ENCODE measurements at regions not wholly inside any gene's neighbourhood (a gene's known extent, or its start where the extent isn't known, plus 50 kb on each side); places are given as distances from the start of the nearest gene placed in this dataset.

DNA sequence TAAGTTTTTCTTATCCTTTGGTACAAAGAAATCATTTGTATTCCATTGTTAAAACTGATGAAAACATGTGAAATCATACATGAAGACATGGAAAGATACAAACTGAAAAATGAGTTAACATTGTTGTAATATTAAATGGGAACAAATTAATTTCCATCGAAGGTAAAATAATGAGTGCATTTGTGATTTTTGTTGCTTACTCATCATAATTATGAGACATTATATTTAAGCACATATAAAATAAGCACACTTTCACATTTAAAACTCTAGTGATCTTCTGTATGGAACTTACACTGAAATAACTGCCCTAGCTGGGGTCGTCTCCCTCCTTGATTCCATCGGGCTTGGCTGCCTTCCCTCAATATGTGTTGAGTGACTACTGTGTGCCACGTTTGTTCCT is 204.2 kb upstream of the PRPS1L1 start:
- no peaks in the 10 kb centered on the region for H4K20me1 ChIP-seq (ENCODE audit: insufficient read depth, low read length)

DNA sequence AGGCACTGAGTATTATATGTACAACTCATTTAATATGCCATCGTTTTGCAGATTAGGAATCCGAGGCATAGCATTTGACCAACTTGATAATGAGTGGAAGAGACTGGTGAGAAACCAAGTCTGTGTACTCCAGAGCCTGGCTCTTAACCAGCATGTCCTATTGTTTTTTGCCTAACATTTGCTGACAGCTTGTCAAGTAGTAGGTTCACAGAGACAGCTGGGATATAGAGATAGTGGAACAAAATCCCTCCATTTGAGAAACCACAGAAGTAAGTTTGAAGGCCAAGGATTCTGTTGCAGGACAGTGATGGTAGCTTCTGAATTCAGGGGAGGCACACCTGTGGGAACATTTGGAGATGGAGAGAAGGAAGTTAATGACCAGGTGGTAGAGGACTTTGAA is 206.9 kb upstream of the PRPS1L1 start:
- Mint-ChIP-seq H3K27me3 (ENCODE audit: low read depth, unreplicated experiment) (no peaks in the 10 kb centered on the region), H3K9me3 (ENCODE audit: unreplicated experiment) (no peaks in the 10 kb centered on the region)
- H3K4me1 ChIP-seq (ENCODE audit: insufficient read depth, low read length), result no peaks in the 10 kb centered on the region

More for the DNA sequence above, 204.2 kb upstream of the PRPS1L1 start:
- Histone ChIP-seq H3K27me3 (ENCODE audit: insufficient read depth, low read length) (no peaks in the 10 kb centered on the region), H3K27ac (ENCODE audit: low read depth, low read length) (no peak overlapping the region), H3K4me1 (ENCODE audit: insufficient read depth, low read length) (no peaks in the 10 kb centered on the region), H3K9me3 (ENCODE audit: insufficient read depth, low read depth, low read length) (no peaks in the 10 kb centered on the region), H3K4me3 (ENCODE audit: insufficient read depth, low read depth, low read length) (no peak overlapping the region), H3K4me2 (ENCODE audit: low read length) (no peak overlapping the region), H2AFZ (ENCODE audit: low read depth, low read length) (no peak overlapping the region), H3K79me2 (ENCODE audit: insufficient read depth, low read length) (no peaks in the 10 kb centered on the region), H3K9ac (ENCODE audit: low read length) (no peak overlapping the region), H3K36me3 (ENCODE audit: insufficient read depth, low read length) (no peaks in the 10 kb centered on the region)
- DNase-seq (ENCODE audit: low read depth) (no peak), FAIRE-seq (no peak)
- TF ChIP-seq, protein P1, sequence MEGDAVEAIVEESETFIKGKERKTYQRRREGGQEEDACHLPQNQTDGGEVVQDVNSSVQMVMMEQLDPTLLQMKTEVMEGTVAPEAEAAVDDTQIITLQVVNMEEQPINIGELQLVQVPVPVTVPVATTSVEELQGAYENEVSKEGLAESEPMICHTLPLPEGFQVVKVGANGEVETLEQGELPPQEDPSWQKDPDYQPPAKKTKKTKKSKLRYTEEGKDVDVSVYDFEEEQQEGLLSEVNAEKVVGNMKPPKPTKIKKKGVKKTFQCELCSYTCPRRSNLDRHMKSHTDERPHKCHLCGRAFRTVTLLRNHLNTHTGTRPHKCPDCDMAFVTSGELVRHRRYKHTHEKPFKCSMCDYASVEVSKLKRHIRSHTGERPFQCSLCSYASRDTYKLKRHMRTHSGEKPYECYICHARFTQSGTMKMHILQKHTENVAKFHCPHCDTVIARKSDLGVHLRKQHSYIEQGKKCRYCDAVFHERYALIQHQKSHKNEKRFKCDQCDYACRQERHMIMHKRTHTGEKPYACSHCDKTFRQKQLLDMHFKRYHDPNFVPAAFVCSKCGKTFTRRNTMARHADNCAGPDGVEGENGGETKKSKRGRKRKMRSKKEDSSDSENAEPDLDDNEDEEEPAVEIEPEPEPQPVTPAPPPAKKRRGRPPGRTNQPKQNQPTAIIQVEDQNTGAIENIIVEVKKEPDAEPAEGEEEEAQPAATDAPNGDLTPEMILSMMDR (IDR thresholded peaks at IDR 0.05; ENCODE audit: insufficient read depth, low read depth, low read length), result no peak
- no peaks in the 10 kb centered on the region for H3K27me3 Mint-ChIP-seq (ENCODE audit: low read depth, unreplicated experiment)
- H3K27ac Mint-ChIP-seq (ENCODE audit: unreplicated experiment), result no peak overlapping the region
- H3K4me3 Mint-ChIP-seq (ENCODE audit: unreplicated experiment), result no peak overlapping the region
- no peaks in the 10 kb centered on the region for H3K36me3 Mint-ChIP-seq (ENCODE audit: low read depth, unreplicated experiment)
- H3K9me3 Mint-ChIP-seq (ENCODE audit: unreplicated experiment), result no peaks in the 10 kb centered on the region
- H3K4me1 Mint-ChIP-seq (ENCODE audit: low read depth, unreplicated experiment), result no peaks in the 10 kb centered on the region

GRCh38 chr7:18235819-18236218 is 208.2 kb upstream of the PRPS1L1 start:
- Histone ChIP-seq H3K27ac (ENCODE audit: low read depth, low read length) (no peak overlapping the region), H3K4me3 (ENCODE audit: insufficient read depth, low read depth, low read length) (no peak overlapping the region), H3K9me3 (ENCODE audit: insufficient read depth, low read depth, low read length) (no peaks in the 10 kb centered on the region), H3K4me1 (ENCODE audit: insufficient read depth, low read length) (no peaks in the 10 kb centered on the region), H3K27me3 (ENCODE audit: insufficient read depth, low read length) (no peaks in the 10 kb centered on the region), H3K4me2 (ENCODE audit: low read length) (no peak overlapping the region), H2AFZ (ENCODE audit: low read depth, low read length) (no peak overlapping the region), H3K9ac (ENCODE audit: low read length) (no peak overlapping the region), H3K79me2 (ENCODE audit: insufficient read depth, low read length) (no peaks in the 10 kb centered on the region), H4K20me1 (ENCODE audit: insufficient read depth, low read length) (no peaks in the 10 kb centered on the region), H3K36me3 (ENCODE audit: insufficient read depth, low read length) (no peaks in the 10 kb centered on the region)
- no peaks in the 10 kb centered on the region for H3K9me3 Mint-ChIP-seq (ENCODE audit: unreplicated experiment)
- TF ChIP-seq, protein P1 (IDR thresholded peaks at IDR 0.05; ENCODE audit: insufficient read depth, low read depth, low read length), result no peak
- no peak for TF ChIP-seq EZH2 (IDR thresholded peaks at IDR 0.05; ENCODE audit: insufficient read depth, low read length)
- FAIRE-seq (no peak), DNase-seq (ENCODE audit: low read depth) (no peak)
- H3K4me1 Mint-ChIP-seq (ENCODE audit: low read depth, unreplicated experiment), result no peaks in the 10 kb centered on the region
- H3K27ac Mint-ChIP-seq (ENCODE audit: unreplicated experiment), result no peak overlapping the region
- no peak overlapping the region for H3K4me3 Mint-ChIP-seq (ENCODE audit: unreplicated experiment)
- H3K27me3 Mint-ChIP-seq (ENCODE audit: low read depth, unreplicated experiment), result no peaks in the 10 kb centered on the region
- H3K36me3 Mint-ChIP-seq (ENCODE audit: low read depth, unreplicated experiment), result no peaks in the 10 kb centered on the region

More for the DNA sequence above, 206.9 kb upstream of the PRPS1L1 start:
- FAIRE-seq (no peak), DNase-seq (ENCODE audit: low read depth) (no peak)
- Histone ChIP-seq H2AFZ (ENCODE audit: low read depth, low read length) (no peak overlapping the region), H3K4me3 (ENCODE audit: insufficient read depth, low read depth, low read length) (no peak overlapping the region), H3K9me3 (ENCODE audit: insufficient read depth, low read depth, low read length) (no peaks in the 10 kb centered on the region), H3K27ac (ENCODE audit: low read depth, low read length) (no peak overlapping the region), H3K9ac (ENCODE audit: low read length) (no peak overlapping the region), H4K20me1 (ENCODE audit: insufficient read depth, low read length) (no peaks in the 10 kb centered on the region), H3K4me2 (ENCODE audit: low read length) (no peak overlapping the region), H3K27me3 (ENCODE audit: insufficient read depth, low read length) (no peaks in the 10 kb centered on the region), H3K36me3 (ENCODE audit: insufficient read depth, low read length) (no peaks in the 10 kb centered on the region), H3K79me2 (ENCODE audit: insufficient read depth, low read length) (no peaks in the 10 kb centered on the region)
- no peak overlapping the region for H3K27ac Mint-ChIP-seq (ENCODE audit: unreplicated experiment)
- H3K4me3 Mint-ChIP-seq (ENCODE audit: unreplicated experiment), result no peak overlapping the region
- no peaks in the 10 kb centered on the region for H3K36me3 Mint-ChIP-seq (ENCODE audit: low read depth, unreplicated experiment)
- TF ChIP-seq EZH2 (IDR thresholded peaks at IDR 0.05; ENCODE audit: insufficient read depth, low read length), result no peak
- TF ChIP-seq, protein P1 (IDR thresholded peaks at IDR 0.05; ENCODE audit: insufficient read depth, low read depth, low read length), result no peak
- no peaks in the 10 kb centered on the region for H3K4me1 Mint-ChIP-seq (ENCODE audit: low read depth, unreplicated experiment)

All from astrocyte (in vitro differentiated cells and primary cell).